Esophagus (tissue), 2 donors: ENCODE measurements at regions not wholly inside any gene's neighbourhood (a gene's known extent, or its start where the extent isn't known, plus 50 kb on each side); places are given as distances from the start of the nearest gene placed in this dataset.

Experiments
- H3K27ac ChIP-seq, 2 donors: one replicate each; pipeline ENCODE4 v1.5.1; 2013; ENCODE audit warnings: low read depth in 2 of 2, mild to moderate bottlenecking in 2 of 2, inconsistent platforms in 1 of 2, low read length in 1 of 2, moderate library complexity in 1 of 2
- H3K27me3 ChIP-seq, 2 donors: one replicate each; pipeline ENCODE4 v1.6.1; 2013; ENCODE audit warnings: low read length in 2 of 2, control low read depth in 1 of 2, mild to moderate bottlenecking in 1 of 2; ENCODE audit not compliant: insufficient read depth in 2 of 2, control insufficient read depth in 1 of 2
- H3K36me3 ChIP-seq, 2 donors: one replicate each; pipeline ENCODE4 v1.6.1; 2013; ENCODE audit warnings: low read length in 1 of 2; ENCODE audit not compliant: control insufficient read depth in 2 of 2, insufficient read depth in 2 of 2
- H3K4me1 ChIP-seq, 2 donors: one replicate each; pipeline ENCODE4 v1.6.1; 2013; ENCODE audit warnings: low read length in 1 of 2; ENCODE audit not compliant: control insufficient read depth in 2 of 2, insufficient read depth in 2 of 2
- H3K4me3 ChIP-seq, 2 donors: one replicate each; pipeline ENCODE4 v1.5.1; 2013; ENCODE audit warnings: low read length in 2 of 2, mild to moderate bottlenecking in 2 of 2, low read depth in 1 of 2, moderate library complexity in 1 of 2
- H3K9me3 ChIP-seq, 2 donors: one replicate each; pipeline ENCODE4 v1.6.1; 2013; ENCODE audit warnings: mild to moderate bottlenecking in 2 of 2, low read depth in 1 of 2, low read length in 1 of 2, moderate library complexity in 1 of 2; ENCODE audit not compliant: control insufficient read depth in 2 of 2, insufficient read depth in 1 of 2
- WGBS, 2 donors: extraction: QIAGEN DNeasy Blood & Tissue Kit; methylation state at CpG; one replicate each; pipeline ENCODE4 v1.1.7; 2013; 5-methylcytosine and 5-hydroxymethylcytosine counted together
- donor health status: healthy with polysubstance abuse.
- donor health status: Bipolar disorder and iron deficiency.

GRCh38 chr5:175012267-175012666, 287.9 kb downstream of the MSX2 start:
- Histone ChIP-seq H3K4me3 (no peak overlapping the region), H3K27me3 (no peaks in the 10 kb centered on the region), H3K36me3 (no peaks in the 10 kb centered on the region), H3K4me1 (no peaks in the 10 kb centered on the region), H3K9me3 (peaks cover 0 to 3% of the 10 kb centered on the region in 2 donors), H3K27ac (no peak overlapping the region)
- WGBS, 2 donors = 72 to 77% methylated on average over 8 of the region's 8 CpGs

DNA sequence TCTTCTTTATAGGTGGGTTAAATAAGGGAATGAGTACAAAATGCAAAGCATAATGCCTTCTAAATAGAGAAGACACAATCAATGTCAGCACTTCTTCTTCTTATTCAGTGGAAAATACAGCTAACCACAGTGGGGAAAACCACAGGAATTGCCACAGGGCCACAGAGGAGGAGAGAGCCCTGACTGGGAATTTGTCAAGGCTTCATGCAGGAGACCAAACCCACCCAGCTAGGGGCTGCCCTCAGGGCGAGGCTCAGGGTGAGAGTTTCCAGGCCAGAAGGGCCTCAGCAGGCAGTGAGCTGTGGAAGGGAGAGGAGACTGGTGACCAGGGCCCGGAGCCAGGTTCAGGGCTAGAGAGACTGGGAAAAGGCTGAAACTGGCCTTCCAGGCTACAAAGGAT, 279.1 kb downstream of the MSX2 start:
- Histone ChIP-seq H3K4me3 (no peak overlapping the region), H3K27ac (no peak overlapping the region), H3K36me3 (no peaks in the 10 kb centered on the region), H3K27me3 (no peaks in the 10 kb centered on the region), H3K4me1 (no peaks in the 10 kb centered on the region), H3K9me3 (peaks cover 0 to 3% of the 10 kb centered on the region in 2 donors)
- 70 to 79% methylated on average over 2 of the region's 2 CpGs for WGBS, 2 donors

GRCh38 chr5:175001876-175002645, 277.7 kb downstream of the MSX2 start:
- WGBS, 2 donors = 65 to 70% methylated on average over 11 of the region's 11 CpGs
- peaks cover 0 to 5% of the 10 kb centered on the region in 2 donors for H3K9me3 ChIP-seq

GRCh38 chr5:175001311-175001710, 276.9 kb downstream of the MSX2 start:
- no peaks in the 10 kb centered on the region for H3K36me3 ChIP-seq
- H3K27me3 ChIP-seq = no peaks in the 10 kb centered on the region
- WGBS, 2 donors = 28 to 57% methylated on average over 2 of the region's 2 CpGs
- H3K27ac ChIP-seq = no peak overlapping the region
- H3K9me3 ChIP-seq = peaks cover 0 to 5% of the 10 kb centered on the region in 2 donors
- no peaks in the 10 kb centered on the region for H3K4me1 ChIP-seq
- no peak overlapping the region for H3K4me3 ChIP-seq

More at GRCh38 chr5:175001876-175002645, 277.7 kb downstream of the MSX2 start:
- H3K4me1 ChIP-seq = no peaks in the 10 kb centered on the region
- no peak overlapping the region for H3K27ac ChIP-seq
- H3K4me3 ChIP-seq = no peak overlapping the region
- no peaks in the 10 kb centered on the region for H3K36me3 ChIP-seq
- H3K27me3 ChIP-seq = no peaks in the 10 kb centered on the region

- no peaks in the 10 kb centered on the region for H3K36me3 ChIP-seq
- no peaks in the 10 kb centered on the region for H3K27me3 ChIP-seq
- H3K4me1 ChIP-seq = no peaks in the 10 kb centered on the region
- WGBS, 2 donors = 41 to 52% methylated on average over 8 of the region's 8 CpGs
- peaks cover 0 to 5% of the 10 kb centered on the region in 2 donors for H3K9me3 ChIP-seq
- H3K27ac ChIP-seq = no peak overlapping the region
- H3K4me3 ChIP-seq = no peak overlapping the region
Measured at GRCh38 chr5:174999581-174999980, 275.2 kb downstream of the MSX2 start.

- H3K27me3 ChIP-seq = no peaks in the 10 kb centered on the region
- WGBS, 2 donors = 78 to 80% methylated on average over 5 of the region's 5 CpGs
- H3K4me3 ChIP-seq = no peak overlapping the region
- H3K4me1 ChIP-seq = no peaks in the 10 kb centered on the region
- no peaks in the 10 kb centered on the region for H3K36me3 ChIP-seq
- no peak overlapping the region for H3K27ac ChIP-seq
- H3K9me3 ChIP-seq = peaks cover 0 to 5% of the 10 kb centered on the region in 2 donors
Measured at GRCh38 chr5:174998131-174998730, 273.8 kb downstream of the MSX2 start.

DNA sequence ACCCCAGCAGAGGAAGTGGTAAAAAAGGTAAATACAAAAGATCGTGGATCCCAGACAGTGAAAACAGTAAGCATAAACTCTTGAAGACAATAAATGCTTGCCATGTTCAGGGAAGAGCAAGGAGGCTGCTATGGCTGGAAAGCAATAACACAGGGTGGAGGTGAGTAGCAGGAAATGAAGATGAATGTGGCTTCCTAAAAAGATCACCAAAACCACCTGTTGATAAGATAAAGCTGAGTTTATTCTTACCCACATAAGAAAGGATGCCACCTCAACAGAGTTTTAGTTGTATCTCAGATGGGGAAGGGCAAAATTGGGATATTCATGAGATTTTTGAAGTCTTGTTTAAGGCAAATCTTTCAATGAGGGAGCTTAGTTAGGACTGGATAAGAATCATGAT, 273.3 kb downstream of the MSX2 start:
- Histone ChIP-seq H3K4me3 (no peak overlapping the region), H3K27me3 (no peaks in the 10 kb centered on the region), H3K9me3 (peaks cover 0 to 5% of the 10 kb centered on the region in 2 donors), H3K4me1 (no peaks in the 10 kb centered on the region), H3K36me3 (no peaks in the 10 kb centered on the region), H3K27ac (no peak overlapping the region)
- 0 to 14% methylated on average over 1 of the region's 1 CpG for WGBS, 2 donors

GRCh38 chr5:174996941-174997340, 272.6 kb downstream of the MSX2 start:
- Histone ChIP-seq H3K4me1 (no peaks in the 10 kb centered on the region), H3K4me3 (no peak overlapping the region), H3K9me3 (peaks cover 0 to 5% of the 10 kb centered on the region in 2 donors), H3K36me3 (no peaks in the 10 kb centered on the region), H3K27ac (no peak overlapping the region), H3K27me3 (no peaks in the 10 kb centered on the region)
- WGBS, 2 donors = 83 to 86% methylated on average over 4 of the region's 4 CpGs

GRCh38 chr5:174995827-174996226, 271.4 kb downstream of the MSX2 start:
- no peaks in the 10 kb centered on the region for H3K27me3 ChIP-seq
- no peak overlapping the region for H3K27ac ChIP-seq
- H3K4me1 ChIP-seq = no peaks in the 10 kb centered on the region
- 83 to 87% methylated on average over 3 of the region's 3 CpGs for WGBS, 2 donors
- no peak overlapping the region for H3K4me3 ChIP-seq
- H3K36me3 ChIP-seq = no peaks in the 10 kb centered on the region
- peaks cover 0 to 7% of the 10 kb centered on the region in 2 donors for H3K9me3 ChIP-seq

DNA sequence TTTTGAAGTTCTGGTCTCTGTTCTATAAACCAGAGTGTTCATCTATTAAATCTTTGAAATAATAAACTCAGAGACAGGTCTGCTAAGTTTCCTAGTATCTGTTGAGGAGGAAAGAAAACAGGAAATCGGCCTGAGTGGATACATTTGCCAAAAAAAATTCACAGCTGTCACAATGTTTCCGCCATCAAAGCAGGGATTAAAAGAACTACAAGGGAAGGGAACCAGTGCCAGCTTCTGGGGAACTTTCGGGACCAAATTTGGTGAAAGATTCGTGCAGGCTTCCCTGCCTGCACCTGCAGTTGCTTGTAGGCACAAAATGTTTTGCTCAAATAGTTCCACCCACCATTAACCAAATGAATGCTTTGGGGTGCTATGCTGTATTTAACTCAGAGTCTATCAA, 267.5 kb downstream of the MSX2 start:
- peaks cover 0 to 3% of the 10 kb centered on the region in 2 donors for H3K9me3 ChIP-seq
- no peaks in the 10 kb centered on the region for H3K36me3 ChIP-seq
- 15 to 34% methylated on average over 4 of the region's 4 CpGs for WGBS, 2 donors
- no peaks in the 10 kb centered on the region for H3K27me3 ChIP-seq
- H3K4me3 ChIP-seq = no peak overlapping the region
- H3K27ac ChIP-seq = no peak overlapping the region
- H3K4me1 ChIP-seq = no peaks in the 10 kb centered on the region
